ENCODE measurements at regions not wholly inside any gene's neighbourhood (a gene's known extent, or its start where the extent isn't known, plus 50 kb on each side); places are given as distances from the start of the nearest gene placed in this dataset.

DNA sequence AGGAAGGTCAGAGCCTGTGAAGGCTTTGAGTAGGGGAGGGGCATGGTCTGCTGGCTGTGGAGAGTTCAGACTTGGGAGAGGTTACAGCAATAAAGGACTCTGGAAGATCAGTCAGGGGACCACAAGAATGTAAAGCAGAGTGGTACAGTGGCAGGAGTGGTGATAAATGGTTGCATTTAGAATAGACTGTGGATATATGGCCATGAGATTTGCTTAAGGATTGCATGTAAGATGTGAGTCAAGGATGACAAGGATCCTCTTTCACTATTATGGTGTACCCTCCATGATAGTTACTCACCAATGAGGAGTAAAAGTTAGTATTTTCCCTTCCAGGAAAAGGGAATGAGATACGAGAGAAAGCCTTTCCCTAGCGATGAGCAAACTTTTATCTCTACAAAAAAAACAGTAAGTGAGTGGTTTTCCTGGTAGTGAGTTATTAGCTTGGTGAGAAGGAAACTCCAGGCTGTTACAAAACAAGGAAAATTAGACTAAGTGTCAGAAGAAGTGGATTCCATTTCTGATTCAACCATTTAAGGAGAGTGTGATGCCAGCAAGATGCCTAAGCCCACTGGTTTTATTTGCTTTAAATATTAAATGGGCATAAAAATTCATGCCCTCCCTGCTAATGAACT, 818.0 kb upstream of the ACVR2A start:
- intact Hi-C loops (cut with micrococcal nuclease): no loop called here
- TF ChIP-seq CTCF (conservative IDR thresholded peaks at IDR 0.05; ENCODE audit: low read depth, low read length): no peak
- no peak for TF ChIP-seq EZH2phosphoT487 (IDR thresholded peaks at IDR 0.05; ENCODE audit: borderline replicate concordance, low read length)
- TF ChIP-seq EZH2 (IDR thresholded peaks at IDR 0.05; ENCODE audit: low read length, unreplicated experiment): no peak
- no peaks in the 10 kb centered on the region; the same call in 1 of the 2 replicates for H3K9me3 ChIP-seq (ENCODE audit: low read length)
- H3K4me2 ChIP-seq (ENCODE audit: low read length): peak overlapping the region; percentile 28
- H2AFZ ChIP-seq (ENCODE audit: low read length): no peak overlapping the region
- no TSS peak for BruUV-seq (replicated peaks)
- H3K9ac ChIP-seq (ENCODE audit: low read length): peak overlapping the region; percentile 25; the same call in 1 of the 2 replicates
- no peaks in the 10 kb centered on the region for H4K20me1 ChIP-seq (ENCODE audit: low read length)
- peaks cover 37% of the 10 kb centered on the region for H3K4me1 ChIP-seq (ENCODE audit: insufficient read depth, low read length)
- POLR2A ChIA-PET (ENCODE audit: unreplicated experiment): no interaction called here
- H3K36me3 ChIP-seq (ENCODE audit: low read depth, low read length): no peaks in the 10 kb centered on the region
- peak; percentile 78 for DNase-seq
- H3F3A ChIP-seq (ENCODE audit: low read length, unreplicated experiment): no peaks in the 10 kb centered on the region
- CTCF ChIA-PET: no interaction called here
- H3K9me2 ChIP-seq (replicated peaks; ENCODE audit: low read length): no peaks in the 10 kb centered on the region
- no peak overlapping the region for H3K4me3 ChIP-seq (ENCODE audit: low read length)
- H3K27ac ChIP-seq (ENCODE audit: low read length): peak overlapping the region; percentile 81
- no peaks in the 10 kb centered on the region for H3K79me2 ChIP-seq (ENCODE audit: low read length)
- peak; percentile 62 for ATAC-seq
- H3K27me3 ChIP-seq (ENCODE audit: low read length): no peaks in the 10 kb centered on the region

DNA sequence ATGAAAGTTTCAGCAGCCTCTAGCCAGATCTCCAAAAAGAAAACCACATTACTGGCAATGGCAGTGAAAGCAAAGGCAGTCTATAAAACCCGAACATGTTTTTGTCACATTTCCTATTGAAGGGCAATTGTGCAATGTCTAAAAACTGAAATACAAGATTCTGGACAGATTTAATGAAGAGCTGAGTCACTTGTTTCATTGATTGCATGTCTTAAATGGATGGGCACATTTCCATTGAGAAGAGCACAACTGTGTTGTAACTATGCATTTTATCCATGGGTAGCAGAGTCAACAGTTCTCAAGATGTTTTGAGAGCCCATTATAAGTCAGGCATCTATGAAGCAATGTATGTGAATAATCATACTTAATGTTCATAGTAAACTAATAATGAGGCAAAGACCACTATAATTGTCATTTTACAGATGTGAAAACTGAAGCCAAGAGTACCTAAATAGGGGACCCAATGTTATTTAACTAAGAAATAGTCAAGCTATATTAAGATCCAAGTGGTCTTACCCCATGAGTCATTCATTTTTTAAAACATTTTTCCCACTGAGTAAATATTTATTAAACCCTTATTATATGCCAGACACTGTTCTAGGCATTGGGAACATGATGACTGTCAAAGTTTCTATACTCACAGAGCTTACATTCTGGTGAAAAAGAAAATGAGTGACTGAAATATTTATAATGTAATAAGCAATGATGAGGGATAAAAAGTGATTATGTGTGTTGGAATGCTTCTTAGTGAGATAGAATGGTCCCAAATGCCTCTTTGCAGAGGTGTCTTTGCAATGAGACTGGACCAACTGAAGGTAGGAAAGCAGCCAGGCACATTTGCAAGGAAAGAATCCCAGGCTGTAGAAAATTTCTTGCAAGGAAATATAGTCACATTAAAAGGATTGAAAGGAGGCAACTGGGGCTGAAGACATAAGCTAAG, 818.9 kb upstream of the ACVR2A start:
- TF ChIP-seq EZH2 (IDR thresholded peaks at IDR 0.05; ENCODE audit: low read length, unreplicated experiment): no peak
- TF ChIP-seq EZH2phosphoT487 (IDR thresholded peaks at IDR 0.05; ENCODE audit: borderline replicate concordance, low read length): no peak
- TF ChIP-seq CTCF (conservative IDR thresholded peaks at IDR 0.05; ENCODE audit: low read depth, low read length): no peak
- intact Hi-C loops (cut with micrococcal nuclease): no loop called here
- ChIA-PET CTCF (no interaction called here), POLR2A (ENCODE audit: unreplicated experiment) (no interaction called here)
- H3K9me2 ChIP-seq (replicated peaks; ENCODE audit: low read length): no peaks in the 10 kb centered on the region
- peak overlapping the region; percentile 81 for H3K27ac ChIP-seq (ENCODE audit: low read length)
- H4K20me1 ChIP-seq (ENCODE audit: low read length): no peaks in the 10 kb centered on the region
- H3K79me2 ChIP-seq (ENCODE audit: low read length): no peaks in the 10 kb centered on the region
- H3K4me1 ChIP-seq (ENCODE audit: insufficient read depth, low read length): peaks cover 28% of the 10 kb centered on the region
- no TSS peak for BruUV-seq (replicated peaks)
- peak overlapping the region; percentile 25; the same call in 1 of the 2 replicates for H3K9ac ChIP-seq (ENCODE audit: low read length)
- H3K4me3 ChIP-seq (ENCODE audit: low read length): no peak overlapping the region
- H2AFZ ChIP-seq (ENCODE audit: low read length): no peak overlapping the region
- no peaks in the 10 kb centered on the region; the same call in 1 of the 2 replicates for H3K9me3 ChIP-seq (ENCODE audit: low read length)
- H3K27me3 ChIP-seq (ENCODE audit: low read length): no peaks in the 10 kb centered on the region
- ATAC-seq (peak; percentile 38), DNase-seq (peak; percentile 55)
- H3K36me3 ChIP-seq (ENCODE audit: low read depth, low read length): no peaks in the 10 kb centered on the region
- H3F3A ChIP-seq (ENCODE audit: low read length, unreplicated experiment): no peaks in the 10 kb centered on the region
- H3K4me2 ChIP-seq (ENCODE audit: low read length): peak overlapping the region; percentile 28

All from PC-3 (cell line).